HG03521 (cell line): ENCODE measurements at regions not wholly inside any gene's neighbourhood (a gene's known extent, or its start where the extent isn't known, plus 50 kb on each side); places are given as distances from the start of the nearest gene placed in this dataset.

Source experiments
- ATAC-seq: cut with Tn5 transposase; IDR thresholded peaks from one replicate; pipeline ENCODE4 v1.9.1; 2021; ENCODE audit warnings: mild to moderate bottlenecking, moderate library complexity; ENCODE audit not compliant: unreplicated experiment

GRCh38 chr11:130705670-130706421, 210.4 kb downstream of the SNX19 start:
- no peak for ATAC-seq

- ATAC-seq = no peak
Measured at GRCh38 chr11:130706572-130706971, 209.7 kb downstream of the SNX19 start.

- no peak for ATAC-seq
Measured at GRCh38 chr11:130707217-130707616, 209.1 kb downstream of the SNX19 start.

DNA sequence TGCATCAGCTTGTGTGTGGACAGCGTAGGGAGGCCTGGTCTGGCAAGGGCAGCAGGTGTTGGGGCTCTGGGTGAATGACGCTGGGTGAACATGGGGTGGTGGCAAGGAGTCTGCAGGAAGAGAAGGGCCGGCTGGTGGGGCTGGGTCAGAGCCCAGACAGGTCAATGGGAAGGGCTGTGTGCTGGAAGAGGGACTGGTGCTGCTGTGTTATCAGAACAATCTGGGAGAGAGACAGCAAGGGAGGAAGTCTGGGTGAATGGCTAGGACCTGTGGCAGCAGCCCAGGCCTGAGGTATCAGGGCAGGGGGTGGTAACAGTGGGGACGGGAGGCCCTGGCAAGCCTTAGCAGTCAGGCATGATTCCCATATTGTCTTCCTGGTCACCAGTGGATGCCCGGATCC, 206.7 kb downstream of the SNX19 start:
- no peak for ATAC-seq

DNA sequence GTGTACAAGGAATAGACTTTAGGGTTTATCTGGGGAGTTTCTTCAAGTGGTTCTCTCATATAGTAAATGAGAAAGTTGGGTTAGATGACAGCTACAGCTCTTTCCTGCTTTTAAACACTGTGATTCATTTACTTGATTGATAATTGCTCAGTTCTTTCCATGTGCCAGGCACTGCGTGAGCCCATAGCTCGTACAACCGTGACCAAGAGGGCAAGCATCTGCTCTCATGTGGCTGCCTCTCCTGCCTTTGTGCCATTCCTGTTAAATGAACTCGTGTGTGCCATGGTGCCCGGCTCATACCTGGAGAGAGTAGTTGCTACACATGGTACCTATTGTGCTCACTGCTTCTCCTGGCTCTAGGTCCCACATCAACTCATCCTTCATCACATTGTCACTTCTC, 206.3 kb downstream of the SNX19 start:
- no peak for ATAC-seq

DNA sequence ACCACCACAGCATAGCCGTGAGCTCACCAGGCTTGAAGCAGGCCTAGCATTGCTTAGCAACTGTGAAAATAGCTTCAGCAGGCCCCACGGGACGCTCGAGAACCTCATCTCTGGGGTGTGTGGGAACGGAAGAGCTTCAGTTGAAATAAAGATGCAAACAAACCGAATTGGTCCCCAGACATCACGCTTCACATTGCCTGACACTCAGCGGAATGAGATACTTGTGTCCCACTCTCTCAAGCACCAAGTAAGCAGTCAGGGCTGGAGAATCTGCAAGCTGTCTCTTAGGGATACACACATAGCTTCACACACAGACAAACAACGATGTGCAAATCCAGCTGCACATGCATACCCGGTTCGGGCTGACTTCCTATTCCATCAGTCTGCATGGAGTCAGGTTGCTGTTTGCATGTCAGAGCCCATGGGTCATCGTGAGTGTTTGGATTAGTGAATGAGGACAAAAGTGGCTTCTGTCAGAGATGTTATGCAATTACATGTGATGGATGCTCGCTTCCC, 205.7 kb downstream of the SNX19 start:
- ATAC-seq = no peak

DNA sequence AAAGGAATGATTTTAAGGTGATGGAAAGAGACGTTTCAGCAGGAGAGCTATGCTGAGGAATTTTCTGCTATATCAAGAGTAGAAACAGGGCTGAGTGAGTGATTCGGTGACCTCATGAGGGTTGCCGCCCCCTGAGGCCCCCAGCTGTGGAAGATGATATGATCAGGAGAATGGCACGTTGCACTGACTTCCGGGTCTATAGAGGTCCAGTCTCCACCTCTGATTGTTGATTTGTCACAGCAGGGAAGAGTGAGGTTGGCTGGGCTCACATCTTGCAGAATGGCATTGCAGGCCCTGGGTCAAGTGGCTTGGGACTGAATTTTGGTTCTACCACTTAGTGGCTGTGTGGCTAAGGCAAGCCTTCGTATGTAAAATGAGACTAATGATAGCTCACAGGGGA, 205.1 kb downstream of the SNX19 start:
- no peak for ATAC-seq

DNA sequence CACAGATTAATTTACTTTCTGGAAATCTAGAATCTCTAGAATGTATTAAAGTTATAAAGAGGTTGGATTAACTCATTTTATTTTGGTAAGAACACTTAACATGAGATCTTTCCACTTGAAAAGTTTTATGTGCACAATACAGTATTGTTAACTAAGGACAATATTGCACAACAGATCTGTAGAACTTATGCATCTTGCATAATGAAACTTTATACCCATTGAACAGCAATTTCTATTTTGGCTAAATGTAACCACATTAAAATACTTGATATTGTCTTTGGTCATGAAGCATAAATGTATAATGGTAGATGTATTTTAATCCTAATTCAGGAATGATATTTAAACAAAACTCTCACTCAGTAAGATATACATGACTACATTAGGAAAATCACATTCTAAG, 203.8 kb downstream of the SNX19 start:
- no peak for ATAC-seq

DNA sequence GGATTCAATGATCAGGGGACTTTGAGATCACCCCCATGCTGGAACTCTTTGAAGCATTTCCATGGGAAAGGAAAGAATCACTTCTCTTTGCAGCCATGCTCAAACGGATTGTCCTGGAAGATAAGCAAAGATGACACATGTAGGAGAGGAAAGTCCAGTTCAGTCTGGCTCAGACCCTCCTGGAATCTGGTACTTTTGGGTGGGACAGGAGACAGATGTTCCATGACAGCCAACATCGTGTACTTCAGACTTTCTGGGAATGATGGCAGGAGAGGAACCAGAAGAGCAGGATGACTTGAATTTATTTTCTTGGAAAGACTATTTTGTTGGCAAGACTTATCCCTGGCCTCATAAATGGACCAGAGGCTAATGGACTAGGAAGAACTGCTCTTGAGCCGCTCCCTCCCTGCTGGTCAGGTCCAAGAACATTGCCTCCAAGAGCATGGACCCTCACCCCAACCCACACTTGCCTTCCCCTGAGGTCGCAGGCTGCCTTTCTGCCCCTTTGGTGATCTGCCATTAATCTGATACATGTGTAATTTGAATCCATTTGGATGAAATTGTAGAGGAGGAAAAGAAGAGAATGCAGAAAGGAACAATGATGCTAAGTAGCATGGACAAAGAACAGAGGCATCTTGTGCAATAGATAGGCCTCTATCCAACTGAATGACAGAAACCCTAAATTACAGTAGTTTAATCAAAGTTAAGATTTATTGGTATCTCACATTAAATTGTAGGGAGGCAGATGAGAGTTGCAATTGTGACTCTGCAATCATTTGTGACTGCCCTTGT, 201.0 kb downstream of the SNX19 start:
- ATAC-seq = no peak

DNA sequence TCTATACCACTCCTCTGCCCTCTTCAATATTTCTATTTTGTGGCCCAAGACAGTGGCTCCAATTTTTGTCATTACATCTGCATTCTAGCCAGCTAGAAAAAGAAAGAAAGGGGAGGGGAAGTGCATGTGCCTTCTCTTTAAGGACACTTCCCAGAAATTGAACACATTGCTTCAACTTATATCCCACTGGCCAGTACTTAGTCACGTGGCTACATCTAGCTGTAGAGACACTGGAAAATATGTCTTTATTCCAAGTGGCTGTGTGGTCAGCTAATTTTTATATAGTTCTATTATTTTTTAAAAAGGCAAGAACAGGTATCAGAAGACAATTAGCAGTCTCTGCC, 200.4 kb downstream of the SNX19 start:
- no peak for ATAC-seq

GRCh38 chr11:130718120-130718519, 198.2 kb downstream of the SNX19 start:
- no peak for ATAC-seq

DNA sequence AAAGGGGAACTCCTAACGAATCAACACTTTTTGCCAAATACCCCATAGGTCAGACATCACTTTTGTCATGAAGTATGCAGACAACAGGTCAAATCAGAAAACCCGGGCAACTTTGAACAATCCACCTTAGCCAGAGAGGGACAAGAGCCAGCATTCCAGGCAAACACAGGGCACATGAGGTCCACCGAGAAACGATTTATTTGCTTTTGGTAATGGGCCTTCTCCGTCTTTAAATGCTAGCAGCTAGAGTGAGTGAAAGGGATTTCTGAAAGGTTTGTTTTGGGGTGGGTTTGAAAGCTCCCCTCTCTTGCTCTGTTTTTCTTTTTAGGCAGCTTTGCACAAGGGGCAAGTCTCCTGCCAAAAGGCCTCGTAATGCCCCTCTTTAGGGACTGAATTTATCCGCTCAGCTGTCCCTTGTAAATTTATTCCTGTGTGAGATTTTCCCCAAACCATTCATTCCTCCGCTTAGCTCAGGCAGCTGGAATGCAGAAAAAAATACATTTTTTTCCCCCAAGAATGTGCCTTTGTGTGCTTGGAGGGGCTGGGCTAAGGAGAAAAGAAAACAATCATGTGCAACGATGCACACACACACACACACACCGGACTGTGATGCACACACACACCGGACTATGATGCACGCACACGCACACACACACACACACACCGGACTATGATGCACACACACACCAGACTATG, 196.9 kb downstream of the SNX19 start:
- ATAC-seq = no peak

GRCh38 chr11:130720232-130721022, 195.9 kb downstream of the SNX19 start:
- no peak for ATAC-seq

GRCh38 chr11:130721023-130721681, 195.1 kb downstream of the SNX19 start:
- ATAC-seq = no peak

DNA sequence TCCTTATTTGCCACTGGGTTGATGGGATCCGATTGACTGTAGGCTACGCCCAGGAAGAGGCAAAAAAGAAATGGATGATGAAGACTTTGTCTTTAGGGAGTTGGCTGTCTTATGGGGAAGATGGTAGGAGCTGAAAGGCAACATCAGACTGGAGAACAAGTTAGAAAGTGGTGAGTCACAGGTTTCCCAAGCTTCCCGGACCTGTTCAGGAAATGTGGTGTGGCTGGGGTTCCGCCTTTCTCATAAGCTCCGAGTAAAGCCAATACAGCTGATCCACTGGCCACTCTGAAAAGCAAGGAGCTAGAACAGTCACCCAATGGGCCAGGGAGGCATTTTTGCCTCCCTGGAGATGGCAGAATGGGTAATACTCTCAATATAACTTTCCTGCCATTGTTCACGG, 194.5 kb downstream of the SNX19 start:
- no peak for ATAC-seq

DNA sequence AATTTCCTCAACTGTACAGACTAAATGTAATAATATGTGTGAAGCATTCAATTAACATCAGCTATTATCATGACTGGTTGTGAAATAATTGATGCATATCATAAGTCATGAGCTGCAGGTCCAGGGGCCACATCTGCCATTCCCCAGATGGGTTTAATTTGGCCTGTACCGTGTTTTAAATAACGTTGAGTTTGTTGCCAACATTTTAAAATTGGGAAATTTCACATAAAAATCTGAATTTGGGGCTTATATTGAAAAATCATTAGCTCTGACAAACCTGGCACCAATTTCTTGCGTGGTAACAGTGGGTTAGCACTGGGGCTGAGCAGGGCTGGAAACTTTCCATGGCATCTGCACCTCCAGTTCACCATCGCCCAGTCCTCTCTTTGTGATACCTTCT, 193.9 kb downstream of the SNX19 start:
- no peak for ATAC-seq

- no peak for ATAC-seq
Measured at GRCh38 chr11:130725421-130726233, 190.7 kb downstream of the SNX19 start.

- ATAC-seq = no peak
Measured at GRCh38 chr11:130726234-130727037, 189.8 kb downstream of the SNX19 start.
